MM.1S (cell line): ENCODE measurements at regions not wholly inside any gene's neighbourhood (a gene's known extent, or its start where the extent isn't known, plus 50 kb on each side); places are given as distances from the start of the nearest gene placed in this dataset.

ENCODE experiments used
- EZH2 ChIP-seq: fragments of 300-600 bp; sonication (generic); optimal IDR thresholded peaks from 2 replicates; pipeline ENCODE3; 2017; ENCODE audit warnings: low read depth, mild to moderate bottlenecking, antibody characterized with exemption, low read length, mixed read lengths
- EZH2phosphoT487 ChIP-seq: fragments of 300-600 bp; sonication (generic); IDR thresholded peaks from 2 replicates; pipeline ENCODE4 v1.6.1; 2018; ENCODE audit warnings: antibody characterized with exemption, low read length
- TF ChIP-seq, protein P1 (sequence below): fragments of 300-600 bp; sonication (generic); IDR thresholded peaks from 2 replicates; pipeline ENCODE4 v1.5.1; 2016; ENCODE audit warnings: antibody characterized with exemption, low read length, mixed read lengths

DNA sequence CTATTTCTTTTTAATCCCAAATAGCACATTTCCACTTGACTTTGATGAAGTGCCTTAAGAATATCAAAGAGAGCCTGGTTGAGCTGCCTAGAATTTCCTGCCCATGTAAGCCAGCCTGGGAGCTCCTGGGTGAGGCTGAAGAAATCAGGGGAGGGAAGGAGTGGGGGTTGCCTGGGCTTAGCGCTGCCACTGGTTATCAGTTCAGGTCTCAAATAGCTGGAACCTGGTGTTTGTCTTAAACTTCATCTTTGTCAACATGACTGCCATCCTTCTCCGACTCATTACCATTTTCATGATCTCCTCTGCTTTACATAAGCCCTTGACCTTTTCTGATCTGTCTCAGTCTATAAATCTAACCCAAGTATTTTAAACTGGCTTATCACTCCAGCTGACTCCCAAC is 151.5 kb downstream of the TTC8 start:
- TF ChIP-seq, protein P1, sequence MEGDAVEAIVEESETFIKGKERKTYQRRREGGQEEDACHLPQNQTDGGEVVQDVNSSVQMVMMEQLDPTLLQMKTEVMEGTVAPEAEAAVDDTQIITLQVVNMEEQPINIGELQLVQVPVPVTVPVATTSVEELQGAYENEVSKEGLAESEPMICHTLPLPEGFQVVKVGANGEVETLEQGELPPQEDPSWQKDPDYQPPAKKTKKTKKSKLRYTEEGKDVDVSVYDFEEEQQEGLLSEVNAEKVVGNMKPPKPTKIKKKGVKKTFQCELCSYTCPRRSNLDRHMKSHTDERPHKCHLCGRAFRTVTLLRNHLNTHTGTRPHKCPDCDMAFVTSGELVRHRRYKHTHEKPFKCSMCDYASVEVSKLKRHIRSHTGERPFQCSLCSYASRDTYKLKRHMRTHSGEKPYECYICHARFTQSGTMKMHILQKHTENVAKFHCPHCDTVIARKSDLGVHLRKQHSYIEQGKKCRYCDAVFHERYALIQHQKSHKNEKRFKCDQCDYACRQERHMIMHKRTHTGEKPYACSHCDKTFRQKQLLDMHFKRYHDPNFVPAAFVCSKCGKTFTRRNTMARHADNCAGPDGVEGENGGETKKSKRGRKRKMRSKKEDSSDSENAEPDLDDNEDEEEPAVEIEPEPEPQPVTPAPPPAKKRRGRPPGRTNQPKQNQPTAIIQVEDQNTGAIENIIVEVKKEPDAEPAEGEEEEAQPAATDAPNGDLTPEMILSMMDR: no peak
- TF ChIP-seq EZH2 (no peak), EZH2phosphoT487 (no peak)
